GM18907 (cell line): ENCODE measurements at regions not wholly inside any gene's neighbourhood (a gene's known extent, or its start where the extent isn't known, plus 50 kb on each side); places are given as distances from the start of the nearest gene placed in this dataset.

ENCODE experiments used
- ATAC-seq: cut with Tn5 transposase; IDR thresholded peaks from one replicate; pipeline ENCODE4 v1.9.1; 2021; ENCODE audit warnings: mild to moderate bottlenecking, moderate library complexity; ENCODE audit not compliant: unreplicated experiment

- no peak for ATAC-seq
Observed at GRCh38 chr10:2867788-2868299, 199.5 kb upstream of the PFKP start.

GRCh38 chr10:2866569-2866968 lies 200.8 kb upstream of the PFKP start:
- no peak for ATAC-seq

GRCh38 chr10:2861632-2862210 lies 205.6 kb upstream of the PFKP start:
- ATAC-seq, result no peak

- ATAC-seq, result no peak
Observed at GRCh38 chr10:2858452-2858851, 208.9 kb upstream of the PFKP start.

GRCh38 chr10:2856598-2856997 lies 210.8 kb upstream of the PFKP start:
- no peak for ATAC-seq

GRCh38 chr10:2852574-2853323 lies 214.6 kb upstream of the PFKP start:
- ATAC-seq, result no peak

GRCh38 chr10:2851566-2851965 lies 215.8 kb upstream of the PFKP start:
- ATAC-seq, result no peak

- no peak for ATAC-seq
Observed at GRCh38 chr10:2850202-2850601, 217.1 kb upstream of the PFKP start.

GRCh38 chr10:2844925-2845324 lies 222.4 kb upstream of the PFKP start:
- no peak for ATAC-seq

GRCh38 chr10:2839081-2839725 lies 228.1 kb upstream of the PFKP start:
- no peak for ATAC-seq

- ATAC-seq, result no peak
Observed at GRCh38 chr10:2837674-2838073, 229.7 kb upstream of the PFKP start.

- ATAC-seq, result no peak
Observed at GRCh38 chr10:2836921-2837662, 230.3 kb upstream of the PFKP start.

GRCh38 chr10:2834214-2834613 lies 233.1 kb upstream of the PFKP start:
- no peak for ATAC-seq

GRCh38 chr10:2831509-2831908 lies 235.8 kb upstream of the PFKP start:
- no peak for ATAC-seq

- no peak for ATAC-seq
Observed at GRCh38 chr10:2828741-2829140, 238.6 kb upstream of the PFKP start.

- ATAC-seq, result no peak
Observed at GRCh38 chr10:2826675-2827074, 240.7 kb upstream of the PFKP start.

GRCh38 chr10:2825841-2826240 lies 241.5 kb upstream of the PFKP start:
- no peak for ATAC-seq

- ATAC-seq, result no peak
Observed at GRCh38 chr10:2817940-2818636, 249.3 kb upstream of the PFKP start.

GRCh38 chr10:2813693-2814092 lies 253.7 kb upstream of the PFKP start:
- no peak for ATAC-seq

GRCh38 chr10:2813286-2813685 lies 254.1 kb upstream of the PFKP start:
- no peak for ATAC-seq

- no peak for ATAC-seq
Observed at GRCh38 chr10:2812631-2813030, 254.7 kb upstream of the PFKP start.
